NCI-H1694 treated with DMSO at 0.1 percent for 48 hours (cell line): ENCODE measurements at regions not wholly inside any gene's neighbourhood (a gene's known extent, or its start where the extent isn't known, plus 50 kb on each side); places are given as distances from the start of the nearest gene placed in this dataset.
"Not testable (repeated sequence)": the region's sequence is repeated elsewhere in the genome, so short reads cannot be mapped to it uniquely, and the experiment has no call there.

Experiments used
- DNase-seq: peaks from one replicate; lab custom pipeline; 2025; lab: John Stamatoyannopoulos, UW

DNA sequence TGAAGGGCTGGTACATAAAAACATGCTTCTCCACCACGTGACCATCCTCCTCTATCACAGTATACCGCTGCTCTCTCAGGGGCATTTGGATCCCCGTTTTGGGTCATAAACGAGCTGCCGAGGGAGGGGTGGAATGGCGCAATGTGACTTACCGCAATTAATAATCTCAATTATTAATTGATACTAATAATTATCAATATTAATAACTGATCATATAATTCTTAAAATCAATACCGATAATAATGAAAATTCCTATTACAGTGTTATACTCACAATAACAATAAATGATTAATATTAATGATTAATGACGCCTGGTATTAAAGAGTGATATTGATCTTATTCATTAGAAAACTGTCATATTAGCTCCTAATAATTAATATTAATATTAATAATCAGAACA lies 56.1 kb upstream of the FRG2C start:
- not testable (repeated sequence) for DNase-seq

DNA sequence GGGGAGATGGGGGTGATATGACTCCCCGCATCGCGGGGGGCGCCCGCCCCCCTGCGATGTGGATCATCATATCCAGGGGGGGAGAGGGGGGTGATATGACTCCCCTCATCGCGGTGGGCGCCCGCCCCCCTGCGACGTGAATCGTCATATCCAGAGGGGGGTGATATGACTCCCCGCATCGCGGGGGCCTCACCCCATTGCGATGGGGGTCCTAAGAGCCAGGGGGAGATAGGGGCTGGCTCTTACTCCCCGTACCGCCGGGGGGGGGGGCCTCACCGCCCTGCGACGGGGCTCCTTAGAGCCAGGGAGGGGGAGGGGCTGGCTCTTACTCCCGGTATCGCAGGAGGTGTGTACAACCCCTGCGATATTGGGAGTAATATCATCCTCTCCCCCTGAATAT lies 54.5 kb upstream of the FRG2C start:
- not testable (repeated sequence) for DNase-seq

DNA sequence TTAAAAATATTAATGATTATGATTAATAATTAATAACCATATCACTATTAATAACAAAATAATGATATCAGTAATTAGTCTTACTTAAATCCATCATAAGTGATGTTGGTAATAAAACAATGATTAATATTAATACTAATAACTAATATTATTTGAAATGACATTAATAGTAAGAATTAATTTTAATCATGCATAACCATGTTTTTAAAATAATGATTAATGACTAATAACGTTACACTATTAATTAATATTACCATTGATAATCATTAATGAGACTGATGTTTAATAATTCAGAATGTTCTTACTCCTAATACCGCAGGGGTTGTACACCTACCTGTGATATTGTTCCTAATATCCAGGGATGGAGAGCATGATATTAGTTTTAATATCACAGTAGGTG lies 53.4 kb upstream of the FRG2C start:
- DNase-seq, result no peak

DNA sequence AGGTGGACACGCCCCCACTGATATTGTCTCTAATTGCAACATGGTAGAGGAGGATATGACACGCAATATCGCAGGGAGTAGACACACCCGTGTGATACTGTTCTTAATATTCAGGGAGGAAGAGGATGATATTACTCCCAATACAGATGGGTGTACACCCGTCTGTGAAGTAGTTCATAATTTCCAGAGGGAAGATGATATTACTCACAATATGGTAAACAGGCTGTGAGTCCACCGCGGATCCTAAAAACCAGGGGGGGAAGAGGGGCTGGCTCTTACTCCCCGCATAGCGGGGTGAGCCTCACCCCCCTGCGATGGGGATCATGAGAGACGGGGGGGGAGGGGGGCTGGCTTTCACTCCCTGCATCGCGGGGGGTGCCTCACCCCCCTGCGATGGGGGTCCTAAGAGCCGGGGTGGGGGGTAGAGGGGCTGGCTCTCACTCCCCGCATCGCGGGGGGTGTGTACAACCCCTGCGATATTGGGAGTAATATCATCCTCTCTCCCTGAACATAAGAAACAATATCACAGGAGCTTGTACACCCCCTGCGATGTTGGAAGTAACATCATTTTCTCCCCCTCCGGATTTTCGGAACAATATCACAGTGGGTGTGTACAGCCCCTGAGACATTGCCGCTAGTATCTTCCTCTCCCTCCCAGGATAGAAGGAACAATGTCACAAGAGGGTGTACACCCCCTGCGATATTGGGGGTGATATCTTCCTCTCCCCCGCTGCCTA lies 52.2 kb upstream of the FRG2C start:
- DNase-seq, result not testable (repeated sequence)
